Non-pigmented ciliary epithelial cell (primary cell): ENCODE measurements at regions not wholly inside any gene's neighbourhood (a gene's known extent, or its start where the extent isn't known, plus 50 kb on each side); places are given as distances from the start of the nearest gene placed in this dataset.
A peak's percentile ranks its signal among the peaks of the same experiment; 100 is the strongest.
"Not testable (repeated sequence)": the region's sequence is repeated elsewhere in the genome, so short reads cannot be mapped to it uniquely, and the experiment has no call there.

Experiments
- DNase-seq: peaks from one replicate; pipeline ENCODE4 v3.0.0-alpha.2; 2010; ENCODE audit warnings: low read depth

GRCh38 chr5:120151181-120151580 lies 312.9 kb upstream of the PRR16 start:
- DNase-seq, result no peak

DNA sequence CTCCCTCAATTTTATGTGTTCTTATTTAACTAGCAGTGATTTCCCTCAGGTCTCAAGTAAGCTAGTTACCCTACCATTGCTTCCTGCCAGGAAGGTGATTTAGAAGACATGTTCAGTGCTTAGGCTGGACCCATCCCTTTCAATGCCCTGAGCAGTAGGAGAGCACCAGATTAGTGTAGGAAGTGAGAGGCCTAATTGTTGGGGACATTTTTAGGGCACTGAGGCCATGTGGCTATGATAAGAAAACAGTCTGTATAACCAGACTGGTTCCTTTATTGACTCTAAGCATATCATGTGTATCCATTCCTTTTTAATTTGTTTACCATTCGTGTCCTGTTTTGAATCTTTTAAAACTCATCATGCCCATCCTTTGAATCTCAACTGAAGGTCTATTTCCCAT lies 312.3 kb upstream of the PRR16 start:
- no peak for DNase-seq

- peak; percentile 88 for DNase-seq
Observed at GRCh38 chr5:120152472-120152871, 311.6 kb upstream of the PRR16 start.

DNA sequence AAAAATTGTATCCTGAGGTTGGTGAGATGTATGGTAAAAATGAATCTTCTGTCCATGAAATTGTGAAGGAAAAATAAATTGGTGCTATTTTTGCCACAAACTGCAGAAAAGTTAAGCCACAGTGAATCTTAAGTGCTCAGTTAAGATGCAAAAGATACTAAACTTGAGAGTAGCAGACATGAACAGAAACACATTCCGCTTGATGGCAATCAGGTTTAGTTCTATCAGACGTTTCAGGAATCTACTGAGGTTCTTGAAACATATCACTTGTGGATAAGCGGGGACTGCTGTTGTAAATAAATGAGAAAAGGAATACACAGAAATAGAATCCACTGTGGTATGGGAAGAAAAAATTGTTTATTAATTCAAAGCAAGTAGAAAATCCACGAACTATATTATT lies 311.2 kb upstream of the PRR16 start:
- no peak for DNase-seq

DNA sequence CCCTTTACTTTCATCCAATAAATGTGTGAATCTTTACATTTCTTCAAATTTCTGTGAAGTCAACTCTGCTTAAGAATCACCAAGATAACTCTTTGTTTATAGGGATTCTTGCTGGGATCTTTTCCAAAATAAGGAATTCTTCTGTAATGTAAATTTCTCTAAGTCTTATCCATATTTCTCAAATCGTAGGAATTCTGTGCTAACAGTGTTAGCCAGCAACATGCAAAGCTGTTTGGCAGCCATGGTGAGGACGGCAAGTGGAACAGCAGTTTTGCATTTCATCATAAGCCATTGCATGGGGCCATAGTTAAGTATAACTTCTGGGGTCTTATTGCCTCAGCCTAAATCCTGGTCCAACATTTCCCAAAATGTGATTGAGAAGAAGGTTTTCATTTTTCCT lies 310.5 kb upstream of the PRR16 start:
- DNase-seq, result no peak

GRCh38 chr5:120155873-120156272 lies 308.2 kb upstream of the PRR16 start:
- no peak for DNase-seq

GRCh38 chr5:120158211-120158610 lies 305.9 kb upstream of the PRR16 start:
- DNase-seq, result no peak

DNA sequence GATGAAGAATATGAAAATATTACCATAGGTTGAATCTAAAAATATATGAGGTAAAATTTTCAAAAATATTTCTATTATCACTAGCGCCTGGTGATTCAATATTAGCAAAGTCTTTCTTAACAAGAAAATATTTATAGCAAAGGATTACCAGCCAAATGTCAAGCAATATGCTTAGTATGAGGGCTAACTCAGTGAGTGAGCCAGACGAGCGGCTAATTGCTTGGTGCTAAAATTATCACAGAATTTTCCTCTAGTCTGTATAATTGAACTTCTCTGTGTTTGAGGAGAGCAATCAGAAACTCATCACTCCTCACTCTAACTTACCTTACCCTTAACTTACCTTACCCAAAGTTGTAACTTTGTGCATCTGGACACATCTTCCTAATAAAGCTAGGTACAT lies 304.9 kb upstream of the PRR16 start:
- no peak for DNase-seq

DNA sequence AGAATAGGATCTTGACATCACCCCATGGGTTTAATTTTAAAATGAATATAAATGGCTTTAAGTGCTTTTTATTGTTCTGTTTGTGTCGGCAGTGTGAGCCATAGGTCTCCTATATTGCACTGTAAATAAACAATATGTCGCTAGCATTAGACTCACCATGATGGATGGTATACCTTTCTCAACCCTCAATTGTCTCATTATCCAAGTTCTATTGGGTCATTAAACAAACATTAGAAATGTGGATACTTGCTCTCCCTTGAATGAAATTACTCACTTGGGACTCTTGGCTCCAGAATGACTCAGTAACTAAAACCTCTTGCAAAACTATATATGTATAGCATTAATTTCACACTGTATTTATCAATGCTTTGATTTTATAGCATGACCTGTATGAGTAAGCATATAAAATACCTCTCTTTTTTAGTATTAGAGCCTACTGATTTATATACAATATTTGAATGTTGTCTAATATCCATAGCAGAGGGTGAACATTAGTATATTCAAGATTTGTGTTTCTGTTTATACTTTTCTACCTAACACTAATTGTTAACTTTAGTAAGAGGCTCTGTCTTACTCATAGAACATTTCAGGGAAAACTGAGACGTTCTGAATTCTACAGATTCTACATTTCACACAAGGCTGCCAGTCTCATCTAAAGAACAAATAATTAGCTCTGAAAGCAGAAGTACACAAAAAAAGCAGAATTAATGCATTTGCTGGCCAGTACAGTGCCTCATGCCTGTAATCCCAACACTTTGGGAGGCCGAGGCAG lies 303.8 kb upstream of the PRR16 start:
- peak; percentile 26 for DNase-seq

GRCh38 chr5:120162321-120162720 lies 301.8 kb upstream of the PRR16 start:
- no peak for DNase-seq

DNA sequence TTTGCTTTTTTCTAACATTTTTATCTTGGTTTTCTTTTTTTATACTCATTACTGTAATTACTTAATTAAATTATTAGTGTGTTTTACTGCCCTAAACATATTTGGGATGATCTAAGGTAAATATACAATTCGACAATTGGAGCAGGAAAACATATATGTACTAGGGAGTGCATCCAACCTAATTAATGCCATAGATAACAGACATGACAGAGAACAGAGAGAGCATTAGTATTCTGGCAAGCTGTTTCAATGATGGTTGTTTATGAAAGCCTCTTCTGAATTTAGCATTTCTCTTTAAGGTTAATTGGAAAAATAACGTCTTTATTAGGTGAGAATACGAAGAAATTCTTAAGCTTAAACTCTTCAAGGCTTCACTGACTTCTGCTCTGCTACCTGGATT lies 300.1 kb upstream of the PRR16 start:
- no peak for DNase-seq

GRCh38 chr5:120164986-120165385 lies 299.1 kb upstream of the PRR16 start:
- DNase-seq, result no peak

- DNase-seq, result no peak
Observed at GRCh38 chr5:120173125-120173524, 291.0 kb upstream of the PRR16 start.

GRCh38 chr5:120174089-120174488 lies 290.0 kb upstream of the PRR16 start:
- DNase-seq, result no peak

- not testable (repeated sequence) for DNase-seq
Observed at GRCh38 chr5:120181238-120181637, 282.9 kb upstream of the PRR16 start.

- not testable (repeated sequence) for DNase-seq
Observed at GRCh38 chr5:120194650-120195049, 269.4 kb upstream of the PRR16 start.

DNA sequence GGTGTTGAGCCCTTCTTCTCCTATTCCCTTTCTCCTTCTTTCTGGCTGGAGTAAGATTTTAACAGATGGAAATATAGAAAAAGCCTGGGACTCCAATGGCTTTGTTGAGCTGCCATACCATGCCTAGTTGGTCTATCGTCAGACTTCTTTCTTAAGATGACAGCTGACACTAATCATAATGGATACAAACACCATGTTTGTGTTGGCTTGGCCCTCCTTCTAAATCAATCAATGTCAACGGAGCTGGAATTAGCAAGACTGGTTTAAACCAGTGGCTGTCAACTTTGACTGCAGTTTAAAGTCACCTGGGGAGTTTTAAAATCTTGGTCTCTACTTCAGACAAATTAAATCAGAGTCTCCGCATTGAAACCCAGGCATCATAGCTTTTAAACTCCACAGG lies 264.5 kb upstream of the PRR16 start:
- DNase-seq, result no peak

DNA sequence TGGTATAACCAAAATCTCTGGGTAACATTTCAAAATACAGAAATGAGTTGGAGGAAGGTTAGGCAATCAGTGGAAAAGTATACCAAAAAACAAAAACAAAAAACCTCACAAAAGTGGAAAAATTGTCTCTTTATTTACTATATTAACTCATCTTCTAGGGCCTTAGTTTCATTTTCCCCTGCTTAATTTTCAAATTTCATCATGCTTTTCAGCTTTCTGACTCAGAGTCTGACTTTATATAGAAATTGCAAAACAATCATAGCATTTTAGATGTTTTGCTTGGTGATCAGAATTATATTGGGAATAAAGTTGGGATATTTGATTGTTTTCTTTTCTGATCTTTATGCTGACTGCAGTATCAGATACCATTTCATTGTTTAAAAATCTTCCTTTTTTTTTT lies 257.0 kb upstream of the PRR16 start:
- DNase-seq, result no peak

DNA sequence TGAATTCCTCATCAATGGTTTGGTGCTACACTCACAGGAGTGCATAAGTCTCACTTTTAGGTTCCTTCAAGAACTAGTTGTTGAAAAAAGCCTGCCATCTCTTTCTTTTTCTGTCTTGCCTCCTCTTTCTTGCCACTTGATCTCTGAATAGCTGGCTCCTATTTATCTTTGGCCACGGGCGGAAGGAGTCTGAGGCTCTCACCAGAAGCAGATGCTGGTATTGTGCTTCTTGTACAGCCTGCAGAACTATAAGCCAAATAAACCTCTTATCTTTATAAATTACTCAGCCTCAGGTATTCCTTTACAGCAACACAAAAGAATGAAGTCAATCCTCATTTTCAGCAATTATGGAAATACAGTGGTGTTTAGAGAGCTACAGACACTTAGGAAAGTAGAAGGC lies 247.1 kb upstream of the PRR16 start:
- no peak for DNase-seq

DNA sequence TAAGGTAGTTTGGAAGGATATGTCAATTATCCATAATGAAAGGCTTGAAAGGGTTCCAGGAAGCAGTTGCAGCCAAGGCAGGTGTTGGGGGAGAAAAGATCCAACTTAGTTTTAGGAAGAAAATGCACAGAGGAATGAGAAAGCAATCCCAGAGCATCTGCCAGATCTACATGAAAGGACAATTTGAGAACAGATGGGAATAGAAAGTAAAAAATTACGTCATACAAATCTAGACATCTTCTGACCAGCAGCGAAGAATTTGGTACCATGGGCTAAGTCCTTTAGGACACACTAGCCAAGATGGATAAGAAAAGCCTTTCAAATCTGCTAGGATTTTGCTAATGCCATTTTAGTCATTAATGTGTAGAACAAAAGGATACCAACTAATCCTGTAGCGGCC lies 244.1 kb upstream of the PRR16 start:
- DNase-seq, result no peak

DNA sequence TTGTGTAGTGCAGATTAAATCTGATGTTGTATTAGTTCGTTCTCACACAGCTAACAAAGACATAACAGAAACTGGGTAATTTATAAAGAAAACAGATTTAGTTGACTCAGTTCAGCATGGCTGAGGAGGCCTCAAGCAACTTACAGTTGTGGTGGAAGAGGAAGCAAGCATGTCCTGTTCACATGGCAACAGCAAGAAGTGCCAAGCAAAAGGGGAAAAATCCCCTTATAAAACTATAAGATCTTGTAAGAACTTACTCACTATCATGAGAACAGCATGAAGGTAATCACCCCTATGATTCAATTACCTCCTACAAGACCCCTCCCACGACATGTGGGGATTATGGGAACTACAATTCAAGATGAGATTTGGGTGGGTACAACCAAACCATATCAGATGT lies 238.6 kb upstream of the PRR16 start:
- no peak for DNase-seq

DNA sequence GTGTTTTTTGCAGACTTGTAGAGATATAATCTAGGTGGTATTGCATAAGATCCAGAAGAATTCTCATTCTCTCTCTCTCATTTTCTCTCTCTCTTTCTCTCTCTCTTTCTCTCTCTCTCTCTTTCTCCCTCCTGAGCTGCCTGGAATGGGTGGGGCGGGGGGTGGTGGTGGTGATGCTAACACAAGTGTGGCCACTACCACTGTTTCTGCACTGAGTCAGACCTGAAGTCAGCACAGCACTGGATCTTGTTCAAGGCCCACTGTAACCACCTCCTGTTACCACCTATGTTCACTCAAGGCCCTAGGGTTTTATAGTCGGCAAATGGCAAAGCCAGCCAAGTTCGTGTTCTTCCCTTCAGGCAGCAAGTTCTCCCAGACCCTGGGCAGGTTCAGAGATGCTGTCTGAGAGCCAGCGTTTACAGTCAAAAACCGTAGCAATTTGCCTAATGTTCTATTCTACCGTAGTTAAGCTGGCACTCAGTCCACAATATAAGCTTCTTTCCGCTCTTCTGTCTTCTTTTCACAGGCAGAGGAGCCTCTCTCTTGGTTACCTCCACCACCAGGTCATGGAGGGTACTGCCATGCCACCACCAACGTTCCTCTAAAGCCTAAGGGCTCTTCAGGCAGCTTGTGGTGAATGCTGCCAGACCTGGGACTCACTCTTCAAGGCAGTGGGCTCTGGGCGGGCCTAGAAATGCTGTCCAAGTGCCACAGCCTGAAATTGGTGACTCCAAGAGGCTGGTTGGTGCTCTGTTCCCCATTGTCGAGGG lies 235.7 kb upstream of the PRR16 start:
- DNase-seq, result no peak

GRCh38 chr5:120229036-120229435 lies 235.1 kb upstream of the PRR16 start:
- no peak for DNase-seq

DNA sequence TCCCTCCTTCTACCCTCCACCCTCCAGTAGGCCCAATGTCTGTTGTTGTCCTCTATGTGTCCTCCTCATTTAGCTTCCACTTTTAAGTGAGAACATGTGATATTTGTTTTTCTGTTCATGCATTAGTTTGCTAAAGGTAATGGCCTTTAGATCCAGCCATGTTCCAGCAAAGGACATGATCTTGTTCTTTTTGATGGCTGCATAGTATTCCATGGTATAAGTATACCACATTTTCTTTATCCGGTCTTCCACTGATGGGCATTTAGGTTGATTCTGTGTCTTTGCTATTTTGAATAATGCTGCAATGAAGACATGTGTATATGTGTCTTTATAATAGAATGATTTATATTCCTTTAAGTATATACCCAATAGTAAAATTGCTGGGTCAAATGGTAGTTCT lies 232.5 kb upstream of the PRR16 start:
- DNase-seq, result no peak
